ENCODE measurements at regions not wholly inside any gene's neighbourhood (a gene's known extent, or its start where the extent isn't known, plus 50 kb on each side); places are given as distances from the start of the nearest gene placed in this dataset.

GRCh38 chr11:109350091-109350490, 71.9 kb upstream of the C11orf87 start:
- H3K79me2 ChIP-seq (ENCODE audit: insufficient read depth, low read length), result no peaks in the 10 kb centered on the region
- H2AFZ ChIP-seq (ENCODE audit: low read length), result no peak overlapping the region
- H4K20me1 ChIP-seq (ENCODE audit: insufficient read depth, low read length, poor library complexity, severe bottlenecking), result no peaks in the 10 kb centered on the region
- no peaks in the 10 kb centered on the region for H3K9me2 ChIP-seq (replicated peaks; ENCODE audit: low read depth, low read length)
- H3K4me1 ChIP-seq (ENCODE audit: insufficient read depth, low read length, poor library complexity, severe bottlenecking), result no peaks in the 10 kb centered on the region
- no peak overlapping the region for H3K9ac ChIP-seq (ENCODE audit: low read depth, low read length, poor library complexity, severe bottlenecking)
- no peaks in the 10 kb centered on the region for H3F3A ChIP-seq (ENCODE audit: low read depth)
- no peak overlapping the region for H3K4me2 ChIP-seq (ENCODE audit: low read depth, low read length, poor library complexity, severe bottlenecking)
- H3K9me3 ChIP-seq (ENCODE audit: insufficient read depth, low read depth, low read length), result no peaks in the 10 kb centered on the region
- no peaks in the 10 kb centered on the region for H3K36me3 ChIP-seq (ENCODE audit: insufficient read depth, low read length)
- TF ChIP-seq CTCF (conservative IDR thresholded peaks at IDR 0.05; ENCODE audit: low read length), result no peak
- no peak overlapping the region for H3K4me3 ChIP-seq (ENCODE audit: low read length, poor library complexity, severe bottlenecking)
- no peaks in the 10 kb centered on the region for H3K27me3 ChIP-seq (ENCODE audit: insufficient read depth, low read length, poor library complexity, severe bottlenecking)

DNA sequence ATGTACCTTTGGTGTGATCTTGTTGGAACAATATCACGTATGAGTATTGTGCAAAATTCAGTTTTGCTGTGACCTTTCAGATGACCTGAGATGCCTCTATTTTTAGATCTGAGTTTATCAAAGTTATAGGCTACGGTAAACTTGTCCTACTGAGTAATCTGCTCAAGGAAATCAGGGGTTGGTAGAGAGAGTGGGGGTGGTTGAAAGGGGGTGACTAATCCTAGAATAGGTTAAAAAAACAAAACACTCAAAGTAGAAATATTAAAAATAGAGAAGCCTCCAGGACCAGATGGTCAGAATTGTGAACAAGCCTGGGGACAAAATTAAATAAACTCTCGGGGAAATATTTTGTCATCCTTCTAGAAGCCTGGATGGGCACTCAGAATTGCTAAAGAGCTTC, 59.9 kb upstream of the C11orf87 start:
- Histone ChIP-seq H3K9ac (ENCODE audit: low read depth, low read length, poor library complexity, severe bottlenecking) (no peak overlapping the region), H3K79me2 (ENCODE audit: insufficient read depth, low read length) (no peaks in the 10 kb centered on the region), H3K9me2 (replicated peaks; ENCODE audit: low read depth, low read length) (no peaks in the 10 kb centered on the region), H4K20me1 (ENCODE audit: insufficient read depth, low read length, poor library complexity, severe bottlenecking) (no peaks in the 10 kb centered on the region), H3K27me3 (ENCODE audit: insufficient read depth, low read length, poor library complexity, severe bottlenecking) (no peaks in the 10 kb centered on the region), H3K4me3 (ENCODE audit: low read length, poor library complexity, severe bottlenecking) (no peak overlapping the region), H2AFZ (ENCODE audit: low read length) (no peak overlapping the region), H3F3A (ENCODE audit: low read depth) (no peaks in the 10 kb centered on the region), H3K9me3 (ENCODE audit: insufficient read depth, low read depth, low read length) (no peaks in the 10 kb centered on the region), H3K4me2 (ENCODE audit: low read depth, low read length, poor library complexity, severe bottlenecking) (no peak overlapping the region), H3K36me3 (ENCODE audit: insufficient read depth, low read length) (no peaks in the 10 kb centered on the region), H3K4me1 (ENCODE audit: insufficient read depth, low read length, poor library complexity, severe bottlenecking) (no peaks in the 10 kb centered on the region)
- TF ChIP-seq EZH2phosphoT487 (IDR thresholded peaks at IDR 0.05; ENCODE audit: borderline replicate concordance), result no peak
- TF ChIP-seq CTCF (conservative IDR thresholded peaks at IDR 0.05; ENCODE audit: low read length), result no peak

- TF ChIP-seq CTCF (conservative IDR thresholded peaks at IDR 0.05; ENCODE audit: low read length) (no peak), EZH2phosphoT487 (IDR thresholded peaks at IDR 0.05; ENCODE audit: borderline replicate concordance) (no peak)
- H3K9ac ChIP-seq (ENCODE audit: low read depth, low read length, poor library complexity, severe bottlenecking), result no peak overlapping the region
- no peaks in the 10 kb centered on the region for H3F3A ChIP-seq (ENCODE audit: low read depth)
- no peaks in the 10 kb centered on the region for H4K20me1 ChIP-seq (ENCODE audit: insufficient read depth, low read length, poor library complexity, severe bottlenecking)
- H3K4me1 ChIP-seq (ENCODE audit: insufficient read depth, low read length, poor library complexity, severe bottlenecking), result no peaks in the 10 kb centered on the region
- H3K36me3 ChIP-seq (ENCODE audit: insufficient read depth, low read length), result no peaks in the 10 kb centered on the region
- no peaks in the 10 kb centered on the region for H3K9me2 ChIP-seq (replicated peaks; ENCODE audit: low read depth, low read length)
- H3K9me3 ChIP-seq (ENCODE audit: insufficient read depth, low read depth, low read length), result no peaks in the 10 kb centered on the region
- no peak overlapping the region for H2AFZ ChIP-seq (ENCODE audit: low read length)
- H3K4me2 ChIP-seq (ENCODE audit: low read depth, low read length, poor library complexity, severe bottlenecking), result no peak overlapping the region
- no peak overlapping the region for H3K4me3 ChIP-seq (ENCODE audit: low read length, poor library complexity, severe bottlenecking)
- no peaks in the 10 kb centered on the region for H3K79me2 ChIP-seq (ENCODE audit: insufficient read depth, low read length)
- no peaks in the 10 kb centered on the region for H3K27me3 ChIP-seq (ENCODE audit: insufficient read depth, low read length, poor library complexity, severe bottlenecking)
These were observed 58.3 kb upstream of the C11orf87 start for GRCh38 chr11:109363682-109364081.
